OCI-LY7 (cell line): ENCODE measurements at regions not wholly inside any gene's neighbourhood (a gene's known extent, or its start where the extent isn't known, plus 50 kb on each side); places are given as distances from the start of the nearest gene placed in this dataset.

ENCODE experiments used
- BruUV-seq: library from RNA; stranded (reverse); fragments of 400-500 nt; replicated peaks from 2 replicates; lab custom pipeline; 2021; lab: Mats Ljungman, UMichigan
- CTCF ChIA-PET: fragments of 300-600 bp; sonication (Branson Sonifier 250); formaldehyde crosslinking; loops from one replicate; lab custom pipeline; 2022; ENCODE audit warnings: antibody characterized with exemption; ENCODE audit not compliant: unreplicated experiment; lab: Charles Lee
- POLR2A ChIA-PET: fragments of 300-600 bp; sonication (Branson Sonifier 250); formaldehyde crosslinking; loops from one replicate; lab custom pipeline; 2022; ENCODE audit warnings: antibody characterized with exemption; lab: Charles Lee
- DNase-seq: peaks from one replicate; pipeline ENCODE4 v3.0.0-alpha.2; 2015; ENCODE audit warnings: low spot score
- H2AFZ ChIP-seq: fragments of 200-600 bp; sonication (generic), shearing (Covaris generic); 2 replicates; pipeline ENCODE4 v1.6.1; 2014; ENCODE audit warnings: mild to moderate bottlenecking, antibody characterized with exemption, low read length, moderate library complexity
- H3K27ac ChIP-seq: fragments of 200-600 bp; sonication (generic); 2 replicates; pipeline ENCODE4 v1.5.1; 2014; ENCODE audit warnings: mixed run types, low read depth, mild to moderate bottlenecking, moderate library complexity, low read length, inconsistent platforms; ENCODE audit not compliant: poor library complexity, severe bottlenecking
- H3K36me3 ChIP-seq: fragments of 200-600 bp; sonication (generic); 2 replicates; pipeline ENCODE4 v1.6.1; 2014; ENCODE audit warnings: mild to moderate bottlenecking, antibody characterized with exemption, low read length, moderate library complexity, mixed read lengths; ENCODE audit not compliant: insufficient read depth
- H3K4me1 ChIP-seq: fragments of 200-600 bp; sonication (generic); 2 replicates; pipeline ENCODE4 v1.5.1; 2014; ENCODE audit warnings: mild to moderate bottlenecking, low read length; ENCODE audit not compliant: insufficient read depth, poor library complexity, severe bottlenecking
- H3K4me2 ChIP-seq: fragments of 200-600 bp; sonication (generic); 2 replicates; pipeline ENCODE4 v1.6.1; 2014; ENCODE audit warnings: mild to moderate bottlenecking, low read length
- H3K4me3 ChIP-seq: fragments of 200-600 bp; sonication (generic); 2 replicates; pipeline ENCODE4 v1.5.1; 2014; ENCODE audit warnings: mild to moderate bottlenecking, low read depth, low read length; ENCODE audit not compliant: poor library complexity, severe bottlenecking
- H3K79me2 ChIP-seq: fragments of 200-600 bp; sonication (generic); 2 replicates; pipeline ENCODE4 v1.6.1; 2016; ENCODE audit warnings: low read depth, mild to moderate bottlenecking, low read length, moderate library complexity, mixed read lengths; ENCODE audit not compliant: insufficient read depth
- H3K9me2 ChIP-seq: fragments of 200-600 bp; sonication (generic); 2 replicates; pipeline ENCODE4 v1.6.1; 2016; ENCODE audit warnings: mild to moderate bottlenecking, low read length, mixed read lengths; ENCODE audit not compliant: insufficient read depth
- H3K9me3 ChIP-seq: fragments of 200-600 bp; sonication (generic); 2 replicates; pipeline ENCODE4 v1.6.1; 2014; ENCODE audit warnings: mild to moderate bottlenecking, mixed run types, low read length, mixed read lengths
- H4K20me1 ChIP-seq: fragments of 200-600 bp; sonication (generic); 2 replicates; pipeline ENCODE4 v1.6.1; 2014; ENCODE audit warnings: mild to moderate bottlenecking, antibody characterized with exemption, low read length, moderate library complexity, mixed read lengths; ENCODE audit not compliant: insufficient read depth
- CTCF ChIP-seq: fragments of 200-600 bp; sonication (generic); conservative IDR thresholded peaks from 2 replicates; pipeline ENCODE4 v1.5.1; 2014; ENCODE audit warnings: mild to moderate bottlenecking, antibody characterized with exemption, low read length, moderate library complexity, mixed read lengths
- EZH2phosphoT487 ChIP-seq: fragments of 200-600 bp; sonication (generic); IDR thresholded peaks from 2 replicates; pipeline ENCODE4 v1.6.1; 2018; ENCODE audit warnings: low read depth, borderline replicate concordance, mild to moderate bottlenecking, mixed run types, antibody characterized with exemption, low read length, moderate library complexity, mixed read lengths
- intact Hi-C: fragments of 100-400 bp; cut with micrococcal nuclease; formaldehyde crosslinking; loops from one replicate; pipeline ENCODE4 v1.10.0; 2022; ENCODE audit not compliant: unreplicated experiment

DNA sequence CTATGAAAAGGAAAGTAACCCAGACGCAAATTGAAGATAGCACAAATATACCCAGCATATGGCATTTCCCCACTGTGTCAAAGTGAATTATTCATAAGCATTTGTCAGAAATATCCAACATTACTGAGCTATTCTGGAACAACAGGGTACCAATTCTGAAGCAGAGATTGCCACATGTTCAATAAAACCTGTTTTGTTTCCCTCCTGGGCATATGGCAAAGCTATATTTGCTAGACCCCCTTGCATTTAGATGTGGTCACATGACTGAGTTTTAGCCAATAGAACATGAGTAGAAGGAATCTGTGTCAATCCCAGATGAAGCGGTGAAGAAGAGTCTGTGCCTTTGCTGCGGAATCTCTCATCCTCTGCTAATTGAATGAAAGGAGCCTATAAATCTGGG is 296.4 kb upstream of the DLGAP1 start:
- no peak overlapping the region for H3K4me2 ChIP-seq
- no TSS peak for BruUV-seq
- H3K9me3 ChIP-seq, result no peaks in the 10 kb centered on the region
- DNase-seq, result no peak
- intact Hi-C loops, result no loop called here
- no peak overlapping the region for H3K27ac ChIP-seq
- no peaks in the 10 kb centered on the region for H3K9me2 ChIP-seq
- no peaks in the 10 kb centered on the region for H3K36me3 ChIP-seq
- CTCF ChIA-PET, result no interaction called here
- H3K79me2 ChIP-seq, result no peaks in the 10 kb centered on the region
- TF ChIP-seq CTCF (no peak), EZH2phosphoT487 (no peak)
- no peak overlapping the region for H3K4me3 ChIP-seq
- H4K20me1 ChIP-seq, result no peaks in the 10 kb centered on the region
- POLR2A ChIA-PET, result no interaction called here
- H2AFZ ChIP-seq, result no peak overlapping the region
- H3K4me1 ChIP-seq, result peaks cover 11% of the 10 kb centered on the region

- BruUV-seq, result no TSS peak
- no peak for DNase-seq
- no peak overlapping the region for H3K4me3 ChIP-seq
- H3K4me1 ChIP-seq, result peaks cover 3% of the 10 kb centered on the region
- no peaks in the 10 kb centered on the region for H4K20me1 ChIP-seq
- H2AFZ ChIP-seq, result no peak overlapping the region
- H3K36me3 ChIP-seq, result no peaks in the 10 kb centered on the region
- ChIA-PET CTCF (no interaction called here), POLR2A (interaction anchor here (0.7 to 0.9 kb wide), 3 partner anchors 11 to 70 kb away, joined by 3 to 6 read pairs (median 4); no protein-coding TSS in a partner anchor)
- H3K27ac ChIP-seq, result no peak overlapping the region
- no peaks in the 10 kb centered on the region for H3K9me2 ChIP-seq
- peaks cover under 1% of the 10 kb centered on the region; the same call in 1 of the 2 replicates for H3K9me3 ChIP-seq
- TF ChIP-seq CTCF (no peak), EZH2phosphoT487 (no peak)
- no peak overlapping the region for H3K4me2 ChIP-seq
- H3K79me2 ChIP-seq, result no peaks in the 10 kb centered on the region
- intact Hi-C loops, result no loop called here
Observed at GRCh38 chr18:4750393-4751346, 295.6 kb upstream of the DLGAP1 start.

DNA sequence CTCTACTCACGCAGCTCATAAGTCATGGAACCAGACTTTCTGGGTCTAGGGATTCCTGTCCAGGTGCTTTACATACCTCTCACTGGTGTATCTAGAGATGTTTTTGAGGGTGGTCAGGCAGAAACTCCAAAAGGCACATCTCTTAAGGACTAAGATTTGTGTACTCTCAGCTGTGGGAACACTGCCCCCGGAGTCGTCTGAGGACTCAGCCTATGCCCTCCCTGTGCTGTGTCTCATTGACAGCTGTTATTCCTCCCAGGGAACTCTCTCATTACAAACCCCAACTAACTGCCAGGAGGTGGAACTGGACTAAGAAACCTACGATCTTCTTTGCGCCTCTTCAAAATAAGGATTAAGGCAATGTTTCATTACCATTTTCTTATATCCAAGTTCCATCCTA is 293.9 kb upstream of the DLGAP1 start:
- Histone ChIP-seq H2AFZ (no peak overlapping the region), H3K4me2 (no peak overlapping the region), H3K79me2 (no peaks in the 10 kb centered on the region), H3K4me3 (no peak overlapping the region), H3K4me1 (no peaks in the 10 kb centered on the region), H4K20me1 (no peaks in the 10 kb centered on the region), H3K27ac (no peak overlapping the region), H3K36me3 (no peaks in the 10 kb centered on the region), H3K9me3 (peaks cover 6% of the 10 kb centered on the region; the same call in 1 of the 2 replicates), H3K9me2 (no peaks in the 10 kb centered on the region)
- DNase-seq, result no peak
- no TSS peak for BruUV-seq
- TF ChIP-seq CTCF (no peak), EZH2phosphoT487 (no peak)
- intact Hi-C loops, result no loop called here
- ChIA-PET CTCF (no interaction called here), POLR2A (interaction anchor here (1.1 kb wide), 1 partner anchor 15 kb away, joined by 3 read pairs; no protein-coding TSS in a partner anchor)
